ENCODE measurements at regions not wholly inside any gene's neighbourhood (a gene's known extent, or its start where the extent isn't known, plus 50 kb on each side); places are given as distances from the start of the nearest gene placed in this dataset.

DNA sequence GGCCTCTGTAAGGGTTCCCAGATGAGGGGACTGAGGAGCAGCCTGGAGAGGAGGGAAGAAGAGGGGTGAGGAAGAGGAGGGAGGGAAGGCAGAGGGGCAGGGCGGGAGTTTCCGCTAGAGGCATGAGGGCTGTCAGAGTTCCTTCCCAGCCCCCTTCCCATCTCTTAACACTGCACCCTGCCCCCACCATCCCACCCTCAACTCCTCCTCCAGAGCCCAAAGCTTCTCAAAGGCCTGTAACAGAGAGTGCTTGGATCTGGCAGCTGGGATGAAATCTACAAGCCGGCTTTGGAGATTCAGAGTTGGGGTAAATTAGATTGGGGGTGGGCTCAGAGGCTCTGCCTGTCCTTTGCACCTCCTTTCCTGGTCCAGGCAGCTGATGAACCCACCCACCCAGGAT, 57.3 kb upstream of the DLX4 start:
- Mint-ChIP-seq H3K4me1 (ENCODE audit: low read depth) (peaks cover 5% of the 10 kb centered on the region), H3K36me3 (ENCODE audit: low read depth) (no peaks in the 10 kb centered on the region), H3K27me3 (ENCODE audit: low read depth) (peaks cover 62% of the 10 kb centered on the region), H3K9me3 (no peaks in the 10 kb centered on the region), H3K27ac (no peak overlapping the region), H3K4me3 (ENCODE audit: low read depth) (no peak overlapping the region)
- DNase-seq (ENCODE audit: low spot score) = no peak
- intact Hi-C loops (cut with micrococcal nuclease) = no loop called here

DNA sequence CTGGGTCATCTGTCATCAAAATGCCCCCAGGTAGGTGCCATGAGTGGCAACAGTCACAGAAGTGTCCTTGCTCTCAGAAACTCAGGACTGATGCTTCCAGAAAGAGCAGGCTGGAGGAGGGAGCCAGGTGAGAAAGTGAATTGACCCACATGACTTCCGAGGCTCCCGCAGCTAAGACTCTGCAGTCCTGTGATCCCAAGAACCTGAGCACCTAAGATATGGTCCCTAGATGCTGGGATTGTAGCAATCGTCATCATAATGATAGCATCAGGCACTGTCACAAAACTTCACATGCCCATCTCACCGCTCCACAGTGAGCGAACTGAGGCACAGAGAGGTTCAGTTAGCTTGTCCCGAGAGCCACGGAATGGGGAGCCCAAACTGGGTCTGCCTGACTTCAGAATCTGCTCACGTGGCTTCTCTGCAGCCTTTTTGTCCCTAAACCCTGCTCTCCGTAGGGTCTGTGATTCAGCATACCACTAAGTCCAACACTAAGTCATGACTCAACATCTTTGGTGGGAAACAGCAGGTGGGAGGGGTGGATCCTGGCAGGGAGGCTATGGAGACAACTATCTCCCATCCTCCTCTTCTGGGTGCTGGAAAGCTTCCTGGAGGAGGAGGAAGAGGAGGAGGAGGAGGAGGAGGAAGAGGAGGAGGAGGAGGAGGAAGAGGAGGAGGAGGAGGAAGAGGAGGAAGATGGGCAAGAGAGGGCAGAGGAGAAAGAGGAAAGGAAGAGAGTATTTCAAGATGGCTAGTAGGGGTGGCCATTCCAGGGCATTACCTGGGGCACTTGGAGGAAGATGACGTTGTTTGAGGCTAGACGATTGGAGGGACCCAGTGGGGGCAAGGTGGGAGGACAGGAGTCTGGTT, 55.5 kb upstream of the DLX4 start:
- Mint-ChIP-seq H3K4me1 (ENCODE audit: low read depth) (peaks cover 5% of the 10 kb centered on the region), H3K4me3 (ENCODE audit: low read depth) (no peak overlapping the region), H3K27ac (no peak overlapping the region), H3K27me3 (ENCODE audit: low read depth) (peaks cover 58% of the 10 kb centered on the region), H3K9me3 (no peaks in the 10 kb centered on the region), H3K36me3 (ENCODE audit: low read depth) (no peaks in the 10 kb centered on the region)
- DNase-seq (ENCODE audit: low spot score) = no peak
- intact Hi-C loops (cut with micrococcal nuclease) = no loop called here

DNA sequence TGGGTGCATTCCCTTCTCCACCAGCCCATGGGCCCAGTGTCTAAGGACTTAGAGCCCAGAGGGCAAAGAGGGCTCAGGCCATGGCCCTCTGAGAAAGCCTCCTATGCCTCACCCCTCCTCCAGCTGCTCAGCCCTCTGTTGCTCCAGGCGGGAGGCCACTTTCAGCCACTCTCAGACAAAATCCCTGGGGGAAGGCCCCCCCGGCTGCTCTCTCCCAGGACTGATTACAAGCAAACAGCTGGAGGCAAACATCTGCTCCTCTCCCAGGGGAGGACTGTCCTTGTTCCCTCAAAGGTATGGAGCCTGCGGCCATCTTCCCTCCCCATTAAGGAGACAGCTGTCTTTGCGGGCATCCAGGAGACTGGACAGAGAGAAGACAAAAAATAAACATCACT, 54.9 kb upstream of the DLX4 start:
- Mint-ChIP-seq H3K27ac (no peak overlapping the region), H3K4me1 (ENCODE audit: low read depth) (peaks cover 5% of the 10 kb centered on the region), H3K27me3 (ENCODE audit: low read depth) (peaks cover 51% of the 10 kb centered on the region), H3K9me3 (no peaks in the 10 kb centered on the region), H3K4me3 (ENCODE audit: low read depth) (no peak overlapping the region), H3K36me3 (ENCODE audit: low read depth) (no peaks in the 10 kb centered on the region)
- DNase-seq (ENCODE audit: low spot score) = no peak
- intact Hi-C loops (cut with micrococcal nuclease) = no loop called here

DNA sequence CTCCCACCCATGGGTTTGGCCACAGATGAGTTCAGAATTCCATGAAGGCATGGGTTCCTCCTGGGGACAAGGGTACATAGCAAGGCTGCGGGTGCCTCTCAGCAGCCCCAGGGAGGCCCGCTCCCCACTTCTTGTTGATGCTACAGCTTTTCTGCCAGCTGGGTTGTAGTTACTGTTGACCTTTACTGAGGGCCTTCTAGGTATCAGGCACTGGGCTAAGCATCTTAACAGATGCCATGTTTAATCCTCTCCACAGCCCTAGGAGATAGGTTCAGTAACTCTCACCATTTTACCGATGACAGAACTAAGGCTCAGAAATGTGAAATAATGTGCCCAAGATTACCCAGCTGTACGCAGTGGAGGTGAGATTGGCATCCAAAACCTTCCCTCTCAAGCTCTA, 54.3 kb upstream of the DLX4 start:
- peaks cover 46% of the 10 kb centered on the region for H3K27me3 Mint-ChIP-seq (ENCODE audit: low read depth)
- no peak for DNase-seq (ENCODE audit: low spot score)
- peaks cover 5% of the 10 kb centered on the region for H3K4me1 Mint-ChIP-seq (ENCODE audit: low read depth)
- H3K9me3 Mint-ChIP-seq = no peaks in the 10 kb centered on the region
- intact Hi-C loops (cut with micrococcal nuclease) = no loop called here
- H3K27ac Mint-ChIP-seq = no peak overlapping the region
- no peaks in the 10 kb centered on the region for H3K36me3 Mint-ChIP-seq (ENCODE audit: low read depth)
- H3K4me3 Mint-ChIP-seq (ENCODE audit: low read depth) = no peak overlapping the region

DNA sequence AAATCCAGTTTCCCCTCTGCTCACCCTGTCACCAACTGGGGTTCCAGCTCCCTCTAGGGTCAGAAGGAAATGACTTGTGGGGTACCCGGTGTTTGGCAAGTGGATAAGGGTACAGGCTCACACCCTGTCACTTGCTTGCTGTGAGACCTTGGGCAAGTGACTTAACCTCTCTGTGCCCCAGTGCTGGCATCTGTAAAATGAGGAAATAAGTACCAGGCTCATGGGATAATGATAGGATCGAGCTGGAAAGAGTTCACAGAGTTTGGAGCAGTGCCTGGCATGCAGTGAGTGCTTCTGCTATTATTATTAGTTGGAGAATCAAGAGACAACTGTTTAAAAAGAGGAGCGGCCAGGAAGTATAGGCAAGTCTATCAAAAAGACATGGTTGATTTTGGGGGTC, 53.7 kb upstream of the DLX4 start:
- DNase-seq (ENCODE audit: low spot score) = no peak
- Mint-ChIP-seq H3K4me3 (ENCODE audit: low read depth) (no peak overlapping the region), H3K4me1 (ENCODE audit: low read depth) (peaks cover 5% of the 10 kb centered on the region), H3K9me3 (no peaks in the 10 kb centered on the region), H3K27ac (no peak overlapping the region), H3K27me3 (ENCODE audit: low read depth) (peaks cover 42% of the 10 kb centered on the region), H3K36me3 (ENCODE audit: low read depth) (no peaks in the 10 kb centered on the region)
- intact Hi-C loops (cut with micrococcal nuclease) = no loop called here

DNA sequence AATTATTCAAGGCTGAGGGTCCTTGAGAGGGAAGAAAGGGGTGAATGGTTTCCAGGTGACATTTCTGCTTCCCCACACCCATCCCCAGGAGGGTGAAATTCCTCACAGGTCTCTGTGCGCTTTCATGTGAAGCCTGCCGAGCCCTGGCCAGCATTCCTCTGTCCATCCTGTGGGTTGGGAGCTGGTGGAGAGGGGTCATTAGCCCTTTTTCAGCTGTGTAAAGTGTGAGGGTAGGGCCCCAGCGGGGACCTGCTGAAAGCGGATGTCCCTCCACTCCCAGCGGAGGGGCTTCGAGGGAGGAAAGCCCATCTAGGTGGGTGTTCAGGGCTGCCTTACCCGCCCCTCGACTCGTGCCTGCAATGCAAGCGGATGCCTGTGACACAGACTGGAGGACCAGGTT, 53.3 kb upstream of the DLX4 start:
- intact Hi-C loops (cut with micrococcal nuclease) = no loop called here
- Mint-ChIP-seq H3K9me3 (no peaks in the 10 kb centered on the region), H3K4me3 (ENCODE audit: low read depth) (no peak overlapping the region), H3K27me3 (ENCODE audit: low read depth) (peaks cover 39% of the 10 kb centered on the region), H3K27ac (no peak overlapping the region), H3K4me1 (ENCODE audit: low read depth) (peaks cover 3% of the 10 kb centered on the region), H3K36me3 (ENCODE audit: low read depth) (no peaks in the 10 kb centered on the region)
- DNase-seq (ENCODE audit: low spot score) = no peak

DNA sequence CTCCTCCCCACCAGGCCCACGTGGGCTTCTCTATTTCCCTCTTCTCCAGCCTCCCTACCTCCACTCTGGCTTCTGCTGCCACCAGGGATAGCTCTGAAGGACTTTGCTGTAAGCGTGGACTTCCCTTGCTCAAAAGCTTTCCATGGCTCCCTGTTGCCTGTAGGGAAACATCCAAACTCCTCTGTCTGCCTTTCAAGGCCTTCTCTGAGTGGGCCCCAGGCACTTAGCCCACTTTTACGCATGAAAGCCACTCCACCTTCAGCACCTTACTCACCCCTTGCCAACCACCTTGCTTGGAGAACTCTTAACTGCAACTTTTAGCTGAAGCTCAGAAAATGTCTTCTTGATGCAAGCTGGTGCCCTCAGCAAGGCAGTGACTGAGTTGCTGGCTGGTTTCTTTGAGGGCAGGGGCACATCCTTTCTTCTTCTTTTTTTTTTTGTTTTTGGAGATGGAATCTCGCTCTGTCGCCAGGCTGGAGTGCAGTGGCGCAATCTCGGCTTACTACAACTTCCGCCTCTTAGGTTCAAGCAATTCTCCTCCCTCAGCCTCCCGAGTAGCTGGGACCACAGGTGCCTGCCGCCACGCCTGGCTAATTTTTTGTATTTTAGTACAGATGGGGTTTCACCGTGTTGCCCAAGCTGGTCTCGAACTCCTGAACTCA, 52.0 kb upstream of the DLX4 start:
- H3K27me3 Mint-ChIP-seq (ENCODE audit: low read depth) = peaks cover 31% of the 10 kb centered on the region
- H3K4me3 Mint-ChIP-seq (ENCODE audit: low read depth) = no peak overlapping the region
- intact Hi-C loops (cut with micrococcal nuclease) = no loop called here
- H3K36me3 Mint-ChIP-seq (ENCODE audit: low read depth) = no peaks in the 10 kb centered on the region
- H3K9me3 Mint-ChIP-seq = no peaks in the 10 kb centered on the region
- DNase-seq (ENCODE audit: low spot score) = no peak
- no peaks in the 10 kb centered on the region for H3K4me1 Mint-ChIP-seq (ENCODE audit: low read depth)
- no peak overlapping the region for H3K27ac Mint-ChIP-seq

DNA sequence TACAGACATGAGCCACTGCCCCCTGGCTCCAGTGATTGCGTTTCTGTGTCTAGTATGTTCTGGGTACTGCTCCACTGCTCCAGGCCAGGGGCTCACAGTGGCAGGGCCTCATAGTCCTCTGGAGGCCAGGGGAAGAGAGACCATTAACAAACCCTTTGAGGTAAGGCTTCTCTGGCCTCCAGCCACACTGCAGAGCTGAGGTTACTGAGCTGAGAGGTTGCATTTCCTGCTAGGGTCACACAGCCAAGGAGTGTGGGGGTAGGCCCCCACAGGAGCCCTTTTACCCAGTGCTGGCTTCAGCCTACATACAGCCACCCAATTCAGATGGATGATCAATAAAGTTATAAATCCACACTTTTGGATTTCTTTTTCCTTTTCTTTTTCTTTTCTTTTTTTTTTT, 50.4 kb upstream of the DLX4 start:
- intact Hi-C loops (cut with micrococcal nuclease) = no loop called here
- DNase-seq (ENCODE audit: low spot score) = no peak
- no peaks in the 10 kb centered on the region for H3K4me1 Mint-ChIP-seq (ENCODE audit: low read depth)
- H3K9me3 Mint-ChIP-seq = no peaks in the 10 kb centered on the region
- peaks cover 27% of the 10 kb centered on the region for H3K27me3 Mint-ChIP-seq (ENCODE audit: low read depth)
- no peaks in the 10 kb centered on the region for H3K36me3 Mint-ChIP-seq (ENCODE audit: low read depth)
- no peak overlapping the region for H3K27ac Mint-ChIP-seq
- no peak overlapping the region for H3K4me3 Mint-ChIP-seq (ENCODE audit: low read depth)

Data from activated T-helper 2 cell treated with anti-CD3 and anti-CD28 coated beads, Interferon-gamma antibody, Interleukin-2, Interleukin-4, amounts not matched to agents 10 μg/mL and 5 μg/mL and 100 μg/mL, durations not matched to agents 14 hours and 24 hours and 36 hours (primary cell).